Hematopoietic multipotent progenitor cell treated with erythropoietin and hydrocortisone succinate and interleukin-3 and kit ligand, for 17 days (in vitro differentiated cells): ENCODE measurements at regions not wholly inside any gene's neighbourhood (a gene's known extent, or its start where the extent isn't known, plus 50 kb on each side); places are given as distances from the start of the nearest gene placed in this dataset.

Experiments
- DNase-seq: peaks from one replicate; pipeline ENCODE4 v3.0.0-alpha.2; 2015; ENCODE audit warnings: low spot score

GRCh38 chr10:10471758-10472157, 545.9 kb upstream of the CELF2 start:
- DNase-seq, result no peak

DNA sequence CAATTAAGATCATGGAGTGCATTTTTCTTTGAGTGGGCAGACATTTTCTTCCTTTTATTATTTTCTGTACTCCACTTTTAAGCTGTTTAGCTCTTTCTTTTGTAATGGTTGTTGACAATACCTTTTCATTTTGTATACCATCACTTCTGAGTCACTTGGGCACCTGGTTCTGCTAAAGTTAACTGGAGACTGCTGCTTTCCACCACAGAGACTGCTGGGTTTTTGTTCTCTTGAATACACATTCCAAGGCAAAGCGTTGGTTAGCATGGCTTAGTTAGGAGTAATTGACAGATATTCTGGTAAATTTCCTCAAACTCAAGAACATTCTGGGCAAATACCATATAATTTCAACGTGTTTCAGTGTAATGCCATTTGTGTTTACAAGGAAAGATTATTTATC, 541.9 kb upstream of the CELF2 start:
- DNase-seq, result no peak

DNA sequence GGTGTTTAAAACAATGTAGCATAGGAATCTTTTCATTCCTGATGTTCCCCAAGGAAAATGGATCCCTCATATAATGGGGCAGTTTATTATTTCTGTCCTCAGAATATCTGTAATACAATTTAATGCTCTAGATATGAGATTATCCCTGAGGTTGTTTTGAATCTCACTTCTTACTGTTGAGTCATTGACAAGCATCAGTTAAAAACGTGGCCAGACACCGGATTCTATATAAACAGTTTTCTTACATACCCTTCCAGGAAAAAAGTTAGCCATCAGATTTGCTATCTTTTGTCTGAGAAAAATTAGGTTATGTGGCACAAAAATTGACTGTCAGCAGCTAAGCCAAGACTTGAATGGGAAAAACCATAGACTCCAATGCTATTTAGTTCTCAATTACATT, 539.8 kb upstream of the CELF2 start:
- no peak for DNase-seq

GRCh38 chr10:10479465-10479864, 538.2 kb upstream of the CELF2 start:
- DNase-seq, result no peak

DNA sequence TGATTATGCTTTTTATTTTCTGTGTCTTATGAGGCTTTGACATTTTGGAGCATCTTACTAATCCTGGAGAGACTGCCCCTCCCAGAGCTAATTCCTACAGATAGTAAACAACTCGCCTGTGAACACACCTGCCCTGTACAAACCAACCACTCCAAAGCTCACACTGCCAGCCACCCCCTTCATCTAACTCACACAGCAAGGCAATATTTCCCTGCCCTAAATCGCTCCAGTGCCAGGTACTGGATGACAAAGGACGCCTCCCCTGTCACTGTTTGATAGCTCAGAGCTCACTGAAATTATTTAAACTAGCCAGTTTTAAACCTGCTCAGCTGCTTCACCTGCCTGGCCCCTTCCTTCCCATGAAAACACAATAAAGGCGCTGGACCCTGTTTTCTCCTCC, 535.1 kb upstream of the CELF2 start:
- no peak for DNase-seq

GRCh38 chr10:10489076-10489475, 528.6 kb upstream of the CELF2 start:
- DNase-seq, result no peak

- no peak for DNase-seq
These were observed 527.7 kb upstream of the CELF2 start for GRCh38 chr10:10489805-10490571.

- DNase-seq, result no peak
These were observed 527.1 kb upstream of the CELF2 start for GRCh38 chr10:10490581-10490980.

DNA sequence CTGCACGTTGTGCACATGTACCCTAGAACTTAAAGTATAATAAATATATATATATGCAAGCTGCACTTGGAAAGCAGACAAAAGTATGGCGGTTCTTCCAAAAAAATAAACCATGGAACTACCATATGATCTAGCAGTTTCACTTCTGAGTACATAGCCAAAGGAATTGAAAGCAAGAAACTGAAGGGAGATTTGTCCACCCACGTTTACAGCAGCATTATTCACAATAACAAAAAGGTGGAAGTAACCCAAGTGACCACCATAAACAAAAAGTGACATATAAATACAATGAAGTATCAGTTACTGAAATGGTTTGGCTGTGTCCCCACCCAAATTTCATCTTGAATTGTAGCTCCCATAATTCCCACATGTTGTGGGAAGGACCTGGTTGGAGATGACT, 525.3 kb upstream of the CELF2 start:
- no peak for DNase-seq

DNA sequence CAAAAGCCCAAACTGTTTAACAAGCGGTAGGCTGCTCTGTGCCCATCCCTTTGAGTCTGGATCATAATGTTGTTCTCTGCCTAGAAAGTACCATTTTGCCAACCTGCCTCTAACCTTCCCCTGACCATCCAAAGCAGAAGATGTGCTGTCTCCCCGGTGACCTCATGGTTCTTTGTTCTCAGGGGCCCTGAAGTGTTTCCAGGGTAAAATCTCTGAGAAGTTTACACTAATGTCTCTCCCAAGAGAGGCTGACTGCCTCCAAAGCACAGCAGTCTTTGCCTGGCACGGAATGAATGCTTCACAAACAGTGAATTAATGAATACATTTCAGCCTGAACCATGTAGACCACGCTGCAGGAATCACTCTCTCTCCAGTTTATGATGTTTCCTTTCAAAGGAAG, 523.8 kb upstream of the CELF2 start:
- DNase-seq, result no peak

DNA sequence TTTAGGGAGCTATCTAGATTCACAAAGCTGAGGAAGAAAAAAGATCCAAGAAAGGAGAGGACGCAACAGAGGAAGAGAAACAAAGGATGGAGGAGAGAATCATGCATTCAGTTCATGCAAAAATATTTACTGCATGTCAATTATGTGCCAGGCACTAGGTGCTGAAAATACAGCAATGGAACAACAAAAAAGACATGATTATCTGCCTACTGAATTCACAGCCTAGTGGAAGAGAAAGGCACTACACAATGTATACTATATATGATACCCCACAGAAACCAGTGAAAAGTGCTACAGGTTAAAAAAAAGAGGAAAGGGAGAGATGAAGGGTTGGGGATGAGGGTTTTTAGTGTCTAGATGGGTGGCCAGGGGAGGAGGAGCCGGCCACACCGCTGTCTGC, 520.4 kb upstream of the CELF2 start:
- DNase-seq, result no peak

- no peak for DNase-seq
These were observed 518.9 kb upstream of the CELF2 start for GRCh38 chr10:10498781-10499180.

- no peak for DNase-seq
These were observed 517.8 kb upstream of the CELF2 start for GRCh38 chr10:10499839-10500238.

DNA sequence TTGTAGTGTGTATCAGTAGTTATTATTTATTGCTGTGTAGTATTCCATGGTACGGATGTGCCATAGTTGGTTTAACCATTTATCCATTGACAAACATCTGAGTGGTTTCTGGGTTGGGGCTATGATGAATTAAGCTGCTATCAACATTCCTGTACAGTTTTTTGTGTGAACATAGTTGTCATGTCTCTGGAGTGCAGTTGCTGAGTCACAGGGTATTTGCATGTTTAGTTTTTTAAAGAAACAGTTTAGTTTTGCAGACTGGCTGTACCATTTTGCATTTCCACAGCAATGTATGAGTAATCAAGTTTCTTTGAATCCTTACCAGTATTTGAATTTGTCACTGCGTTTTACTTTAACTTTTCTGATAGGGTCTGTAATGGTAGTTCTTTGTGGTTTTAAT, 516.7 kb upstream of the CELF2 start:
- DNase-seq, result no peak

- DNase-seq, result no peak
These were observed 513.9 kb upstream of the CELF2 start for GRCh38 chr10:10503772-10504171.

- no peak for DNase-seq
These were observed 509.5 kb upstream of the CELF2 start for GRCh38 chr10:10508211-10508610.

DNA sequence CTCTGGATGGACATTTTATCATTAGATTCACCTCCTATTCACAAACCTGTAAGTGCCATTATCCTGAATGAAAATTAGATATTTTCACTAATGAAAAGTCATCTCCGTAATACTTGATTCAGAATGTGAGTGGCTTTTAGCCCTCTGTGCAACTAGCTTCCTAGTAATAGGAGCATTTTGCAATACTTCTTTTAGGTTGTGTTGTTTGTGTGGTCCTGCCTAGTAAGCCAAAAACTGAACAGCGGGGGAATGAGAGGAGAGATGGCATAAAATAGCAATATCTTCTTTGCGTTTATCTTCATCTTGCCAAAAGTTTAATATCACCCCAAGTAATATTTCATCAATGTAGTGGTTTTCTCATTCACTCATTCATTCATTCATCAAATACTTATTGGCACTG, 507.5 kb upstream of the CELF2 start:
- DNase-seq, result no peak

- no peak for DNase-seq
These were observed 504.6 kb upstream of the CELF2 start for GRCh38 chr10:10513067-10513466.

- no peak for DNase-seq
These were observed 503.8 kb upstream of the CELF2 start for GRCh38 chr10:10513898-10514297.

DNA sequence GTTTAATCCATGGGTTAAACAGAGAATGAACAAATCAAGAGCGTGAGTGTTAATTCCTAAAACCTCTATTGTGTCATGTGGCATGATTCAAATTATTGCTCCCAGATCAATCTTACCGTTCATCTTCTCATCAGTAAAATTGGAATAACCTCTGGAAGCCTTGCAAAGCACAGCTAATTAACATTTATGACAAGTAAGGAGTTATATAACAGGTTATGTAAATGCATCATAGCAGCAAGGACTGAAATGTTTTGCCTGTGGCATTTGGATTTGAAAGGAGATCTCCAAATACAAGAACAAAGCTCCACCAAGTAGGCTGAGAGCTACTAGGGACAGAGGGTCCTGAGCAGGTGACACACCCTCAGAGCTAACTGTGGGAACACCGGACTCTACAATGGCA, 502.9 kb upstream of the CELF2 start:
- DNase-seq, result no peak

GRCh38 chr10:10515479-10516204, 502.0 kb upstream of the CELF2 start:
- DNase-seq, result no peak

- no peak for DNase-seq
These were observed 501.1 kb upstream of the CELF2 start for GRCh38 chr10:10516346-10517130.

DNA sequence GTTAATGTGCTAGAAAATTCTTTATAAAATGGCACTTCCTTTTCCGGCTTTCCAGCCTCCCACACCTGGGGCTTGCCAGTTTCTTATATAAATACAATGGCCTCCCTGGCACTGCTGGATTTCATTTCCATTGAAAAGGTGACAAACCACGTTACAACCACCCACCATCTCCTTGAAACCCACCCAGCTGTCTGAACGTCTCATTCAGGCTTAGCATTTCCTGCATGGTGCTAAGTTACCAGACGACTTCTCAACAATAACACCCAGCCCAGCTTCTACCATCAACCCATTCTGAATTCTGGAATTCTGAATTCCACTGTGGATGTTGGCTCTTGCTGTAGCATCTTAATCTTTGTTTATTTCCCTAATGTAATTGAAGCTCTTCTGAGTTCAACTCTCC, 499.8 kb upstream of the CELF2 start:
- no peak for DNase-seq
